HepG2 (cell line): ENCODE measurements at regions not wholly inside any gene's neighbourhood (a gene's known extent, or its start where the extent isn't known, plus 50 kb on each side); places are given as distances from the start of the nearest gene placed in this dataset.

Source experiments
- HMGXB4 ChIP-seq, 2 experiments: sonication (generic) in 1 of 2; formaldehyde crosslinking in 1 of 2; IDR thresholded peaks; 2 replicates each; pipeline versions ENCODE4 v1.4.0 to v1.6.1; 2018 to 2020; ENCODE audit warnings: missing genetic modification reagents in 2 of 2, borderline replicate concordance in 1 of 2, low read depth in 1 of 2, mild to moderate bottlenecking in 1 of 2, missing biosample characterization in 1 of 2
- JUNB ChIP-seq: sonication (generic); formaldehyde crosslinking; IDR thresholded peaks from 2 replicates; pipeline ENCODE4 v1.8.0; 2022; ENCODE audit warnings: missing genetic modification reagents, mild to moderate bottlenecking, borderline replicate concordance
- JUND ChIP-seq: sonication (generic); formaldehyde crosslinking; IDR thresholded peaks from 2 replicates; pipeline ENCODE4 v1.8.0; 2022; ENCODE audit warnings: mild to moderate bottlenecking, missing genetic modification reagents
- KAT7 ChIP-seq: IDR thresholded peaks from 2 replicates; pipeline ENCODE4 v1.6.1; 2018; ENCODE audit warnings: borderline replicate concordance, missing compliant biosample characterization
- SMAD3 ChIP-seq: sonication (generic); formaldehyde crosslinking; IDR thresholded peaks from 2 replicates; pipeline ENCODE4 v1.4.0; 2020; ENCODE audit warnings: missing genetic modification reagents
- SP4 ChIP-seq: sonication (generic); formaldehyde crosslinking; IDR thresholded peaks from 2 replicates; pipeline ENCODE4 v1.8.1; 2023; ENCODE audit warnings: mild to moderate bottlenecking, missing genetic modification reagents
- TAF15 ChIP-seq: fragments of 200-400 bp; formaldehyde crosslinking; IDR thresholded peaks from one replicate; pipeline ENCODE4 v1.6.1; 2018; ENCODE audit warnings: mild to moderate bottlenecking, low read depth, low read length; ENCODE audit not compliant: poor library complexity, severe bottlenecking
- U2AF1 ChIP-seq: fragments of 200-400 bp; formaldehyde crosslinking; optimal IDR thresholded peaks from 2 replicates; pipeline ENCODE3; 2017; ENCODE audit warnings: mild to moderate bottlenecking, low read depth, low read length
- YY1 ChIP-seq: IDR thresholded peaks from 2 replicates; pipeline ENCODE4 v1.6.1; 2011; ENCODE audit warnings: low read length, low read depth, moderate library complexity, mild to moderate bottlenecking; ENCODE audit not compliant: insufficient read depth, insufficient replicate concordance
- ZBTB49 ChIP-seq: sonication (generic); formaldehyde crosslinking; IDR thresholded peaks from 2 replicates; pipeline ENCODE4 v1.4.0; 2020; ENCODE audit warnings: missing genetic modification reagents, borderline replicate concordance

GRCh38 chr12:98074286-98074685 is 441.1 kb upstream of the TMPO start:
- no peak for TF ChIP-seq ZBTB49
- TF ChIP-seq SP4 = no peak
- no peak for TF ChIP-seq KAT7 (CRISPR knock-in tag)
- TF ChIP-seq JUND (CRISPR knock-in tag) = no peak
- TF ChIP-seq HMGXB4 (CRISPR knock-in tag; IDR thresholded peaks at IDR 0.05; ENCODE audit: borderline replicate concordance in 1 of 2, low read depth in 1 of 2) = no peak
- no peak for TF ChIP-seq JUNB
- no peak for TF ChIP-seq U2AF1
- no peak for TF ChIP-seq TAF15
- no peak for TF ChIP-seq SMAD3 (CRISPR knock-in tag)
- TF ChIP-seq YY1 = no peak
